SK-N-MC (cell line): ENCODE measurements at regions not wholly inside any gene's neighbourhood (a gene's known extent, or its start where the extent isn't known, plus 50 kb on each side); places are given as distances from the start of the nearest gene placed in this dataset.

ENCODE experiments used
- EZH2 ChIP-seq: fragments of 200-600 bp; sonication (generic); IDR thresholded peaks from one replicate; pipeline ENCODE4 v1.6.1; 2017; ENCODE audit warnings: antibody characterized with exemption
- FOXP2 ChIP-seq: optimal IDR thresholded peaks from 2 replicates; pipeline ENCODE3; 2011; ENCODE audit warnings: mild to moderate bottlenecking, moderate library complexity; ENCODE audit not compliant: insufficient read depth; ENCODE audit errors: extremely low read length, control extremely low read depth
- POLR2AphosphoS5 ChIP-seq: IDR thresholded peaks from 2 replicates; pipeline ENCODE4 v1.6.1; 2012; ENCODE audit warnings: mild to moderate bottlenecking, low read depth, low read length, borderline replicate concordance

- no peak for TF ChIP-seq EZH2
- no peak for TF ChIP-seq POLR2AphosphoS5
- TF ChIP-seq FOXP2, result no peak
These were observed 923.0 kb upstream of the SEMA6A start for GRCh38 chr5:117497601-117498000.
